GM12891 (cell line): ENCODE measurements at regions not wholly inside any gene's neighbourhood (a gene's known extent, or its start where the extent isn't known, plus 50 kb on each side); places are given as distances from the start of the nearest gene placed in this dataset.

Source experiments
- PAX5 ChIP-seq: IDR thresholded peaks from 2 replicates; pipeline ENCODE4 v1.6.1; 2011; ENCODE audit warnings: low read length, moderate library complexity, mild to moderate bottlenecking; ENCODE audit not compliant: insufficient read depth, severe bottlenecking
- POLR2A ChIP-seq: IDR thresholded peaks from 2 replicates; pipeline ENCODE4 v1.6.1; 2011; ENCODE audit warnings: low read depth, low read length, control low read depth
- POLR2AphosphoS5 ChIP-seq: IDR thresholded peaks from 2 replicates; pipeline ENCODE4 v1.6.1; 2011; ENCODE audit warnings: low read depth, low read length, control low read depth
- SPI1 ChIP-seq: IDR thresholded peaks from 2 replicates; pipeline ENCODE4 v1.6.1; 2011; ENCODE audit warnings: low read depth, low read length, control low read depth
- TAF1 ChIP-seq: IDR thresholded peaks from 2 replicates; pipeline ENCODE4 v1.6.1; 2011; ENCODE audit warnings: low read depth, low read length, control low read depth

GRCh38 chr9:115593587-115594091, 475.7 kb upstream of the TNC start:
- no peak for TF ChIP-seq POLR2AphosphoS5
- no peak for TF ChIP-seq POLR2A
- TF ChIP-seq SPI1, result no peak
- no peak for TF ChIP-seq TAF1
- no peak for TF ChIP-seq PAX5
